Activated CD8-positive, alpha-beta T cell treated with anti-CD3 and anti-CD28 coated beads for 36 hours (primary cell): ENCODE measurements at regions not wholly inside any gene's neighbourhood (a gene's known extent, or its start where the extent isn't known, plus 50 kb on each side); places are given as distances from the start of the nearest gene placed in this dataset.

Source experiments
- ATAC-seq: fragments of 200-7000 bp; cut with Tn5 transposase; one replicate; pipeline ENCODE4 v1.10.0; 2021; ENCODE audit warnings: mild to moderate bottlenecking, moderate library complexity
- CTCF ChIA-PET: fragments of 350-600 bp; sonication (Branson Sonifier 250); formaldehyde crosslinking; loops from one replicate; lab custom pipeline; 2021; ENCODE audit warnings: antibody characterized with exemption; lab: Charles Lee
- POLR2A ChIA-PET: fragments of 350-600 bp; sonication (Branson Sonifier 250); formaldehyde crosslinking; loops from one replicate; lab custom pipeline; 2021; ENCODE audit warnings: antibody characterized with exemption; lab: Charles Lee
- DNase-seq: peaks from one replicate; pipeline ENCODE4 v3.0.0-alpha.2; 2020
- H3K27ac Mint-ChIP-seq: one replicate; pipeline ENCODE4 v1.8.0; 2021; ENCODE audit warnings: mild to moderate bottlenecking, mixed read lengths
- H3K27me3 Mint-ChIP-seq: one replicate; pipeline ENCODE4 v1.8.0; 2021; ENCODE audit warnings: mixed read lengths
- H3K36me3 Mint-ChIP-seq: one replicate; pipeline ENCODE4 v1.8.0; 2021; ENCODE audit warnings: low read depth, mixed read lengths
- H3K4me1 Mint-ChIP-seq: one replicate; pipeline ENCODE4 v1.8.0; 2021; ENCODE audit warnings: low read depth, mixed read lengths
- H3K4me3 Mint-ChIP-seq: one replicate; pipeline ENCODE4 v1.8.0; 2021; ENCODE audit warnings: mild to moderate bottlenecking, moderate library complexity, mixed read lengths
- H3K9me3 Mint-ChIP-seq: one replicate; pipeline ENCODE4 v1.8.0; 2021; ENCODE audit warnings: mixed read lengths
- CTCF ChIP-seq: fragments of 200-600 bp; IDR thresholded peaks from one replicate; pipeline ENCODE4 v1.8.0; 2022; ENCODE audit warnings: antibody characterized with exemption, mild to moderate bottlenecking
- intact Hi-C: fragments of 100-400 bp; cut with micrococcal nuclease; formaldehyde crosslinking; loops from one replicate; pipeline ENCODE4 v1.10.0; 2022

GRCh38 chr20:6679086-6679485 lies 88.4 kb upstream of the BMP2 start:
- CTCF ChIA-PET: no interaction called here
- TF ChIP-seq CTCF: no peak
- DNase-seq (no peak), ATAC-seq (no peak)
- Mint-ChIP-seq H3K36me3 (no peaks in the 10 kb centered on the region), H3K27ac (no peak overlapping the region), H3K27me3 (no peaks in the 10 kb centered on the region), H3K9me3 (peaks cover 2% of the 10 kb centered on the region), H3K4me1 (no peaks in the 10 kb centered on the region), H3K4me3 (no peak overlapping the region)
- POLR2A ChIA-PET: no interaction called here
- intact Hi-C loops: no loop called here

GRCh38 chr20:6678101-6678500 lies 89.4 kb upstream of the BMP2 start:
- no peak overlapping the region for H3K4me3 Mint-ChIP-seq
- H3K9me3 Mint-ChIP-seq: peaks cover 2% of the 10 kb centered on the region
- ATAC-seq (no peak), DNase-seq (no peak)
- H3K27me3 Mint-ChIP-seq: no peaks in the 10 kb centered on the region
- intact Hi-C loops: no loop called here
- CTCF ChIA-PET: no interaction called here
- no peak overlapping the region for H3K27ac Mint-ChIP-seq
- TF ChIP-seq CTCF: no peak
- POLR2A ChIA-PET: no interaction called here
- no peaks in the 10 kb centered on the region for H3K4me1 Mint-ChIP-seq
- no peaks in the 10 kb centered on the region for H3K36me3 Mint-ChIP-seq

- CTCF ChIA-PET: no interaction called here
- POLR2A ChIA-PET: no interaction called here
- no peaks in the 10 kb centered on the region for H3K9me3 Mint-ChIP-seq
Measured at GRCh38 chr20:6674831-6675230, 92.7 kb upstream of the BMP2 start.

GRCh38 chr20:6673071-6673470 lies 94.4 kb upstream of the BMP2 start:
- Mint-ChIP-seq H3K9me3 (no peaks in the 10 kb centered on the region), H3K27ac (no peak overlapping the region), H3K27me3 (no peaks in the 10 kb centered on the region), H3K4me1 (no peaks in the 10 kb centered on the region), H3K4me3 (no peak overlapping the region), H3K36me3 (no peaks in the 10 kb centered on the region)
- no peak for ATAC-seq
- ChIA-PET POLR2A (no interaction called here), CTCF (no interaction called here)
- DNase-seq: no peak
- intact Hi-C loops: no loop called here
- TF ChIP-seq CTCF: no peak

More at GRCh38 chr20:6674831-6675230, 92.7 kb upstream of the BMP2 start:
- Mint-ChIP-seq H3K27ac (no peak overlapping the region), H3K4me3 (no peak overlapping the region), H3K27me3 (no peaks in the 10 kb centered on the region), H3K36me3 (no peaks in the 10 kb centered on the region), H3K4me1 (no peaks in the 10 kb centered on the region)
- no peak for DNase-seq
- no peak for TF ChIP-seq CTCF
- ATAC-seq: no peak
- intact Hi-C loops: no loop called here

GRCh38 chr20:6671829-6672228 lies 95.7 kb upstream of the BMP2 start:
- intact Hi-C loops: no loop called here
- Mint-ChIP-seq H3K9me3 (no peaks in the 10 kb centered on the region), H3K27me3 (no peaks in the 10 kb centered on the region), H3K27ac (no peak overlapping the region), H3K4me1 (no peaks in the 10 kb centered on the region), H3K4me3 (no peak overlapping the region), H3K36me3 (no peaks in the 10 kb centered on the region)
- ChIA-PET POLR2A (no interaction called here), CTCF (no interaction called here)
- DNase-seq (no peak), ATAC-seq (no peak)
- no peak for TF ChIP-seq CTCF
